OCI-LY3 (cell line): ENCODE measurements at regions not wholly inside any gene's neighbourhood (a gene's known extent, or its start where the extent isn't known, plus 50 kb on each side); places are given as distances from the start of the nearest gene placed in this dataset.
"Not testable (repeated sequence)": the region's sequence is repeated elsewhere in the genome, so short reads cannot be mapped to it uniquely, and the experiment has no call there.

Experiments used
- CTCF ChIP-seq: fragments of 200-600, 300-600 bp; sonication (generic); IDR thresholded peaks from 2 replicates; pipeline ENCODE4 v1.5.1; 2014; ENCODE audit warnings: antibody characterized with exemption, low read length, low read depth
- EZH2phosphoT487 ChIP-seq: fragments of 200-600 bp; shearing (Covaris generic); IDR thresholded peaks from 2 replicates; pipeline ENCODE4 v1.6.1; 2018; ENCODE audit warnings: antibody characterized with exemption, mixed run types, low read depth

DNA sequence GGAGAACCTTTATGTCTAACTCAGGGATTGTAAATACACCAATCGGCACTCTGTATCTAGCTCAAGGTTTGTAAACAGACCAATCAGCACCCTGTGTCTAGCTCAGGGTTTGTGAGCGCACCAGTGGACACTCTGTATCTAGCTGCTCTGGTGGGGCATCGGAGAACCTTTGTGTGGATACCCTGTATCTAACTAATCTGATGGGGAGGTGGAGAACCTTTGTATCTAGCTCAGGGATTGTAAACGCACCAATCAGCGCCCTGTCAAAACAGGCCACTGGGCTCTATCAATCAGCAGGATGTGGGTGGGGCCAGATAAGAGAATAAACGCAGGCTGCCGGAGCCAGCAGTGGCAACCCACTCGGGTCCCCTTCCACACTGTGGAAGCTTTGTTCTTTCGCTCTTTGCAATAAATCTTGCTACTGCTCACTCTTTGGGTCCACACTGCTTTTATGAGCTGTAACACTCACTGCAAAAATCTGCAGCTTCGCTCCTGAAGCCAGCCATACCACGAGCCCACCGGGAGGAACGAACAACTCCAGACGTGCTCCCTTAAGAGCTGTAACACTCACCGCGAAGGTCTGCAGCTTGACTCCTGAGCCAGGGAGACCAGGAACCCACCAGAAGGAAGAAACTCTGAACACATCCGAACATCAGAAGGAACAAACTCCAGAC lies 1673.2 kb upstream of the B3GALT2 start:
- TF ChIP-seq CTCF, EZH2phosphoT487: not testable (repeated sequence)
